HUES48 (cell line): ENCODE measurements at regions not wholly inside any gene's neighbourhood (a gene's known extent, or its start where the extent isn't known, plus 50 kb on each side); places are given as distances from the start of the nearest gene placed in this dataset.

Experiments
- H3K27ac ChIP-seq: one replicate; pipeline ENCODE4 v1.7.0; 2013; ENCODE audit warnings: low read depth, low read length, inconsistent platforms
- H3K27me3 ChIP-seq: 2 replicates; pipeline ENCODE4 v1.6.1; 2013; ENCODE audit warnings: mild to moderate bottlenecking, low read length; ENCODE audit not compliant: control insufficient read depth, insufficient read depth
- H3K36me3 ChIP-seq: 2 replicates; pipeline ENCODE4 v1.6.1; 2013; ENCODE audit warnings: low read length; ENCODE audit not compliant: control insufficient read depth, insufficient read depth
- H3K4me1 ChIP-seq: 2 replicates; pipeline ENCODE4 v1.6.1; 2013; ENCODE audit warnings: mild to moderate bottlenecking, low read length; ENCODE audit not compliant: control insufficient read depth, insufficient read depth
- H3K4me3 ChIP-seq: 2 replicates; pipeline ENCODE4 v1.5.1; 2013; ENCODE audit warnings: mild to moderate bottlenecking, low read depth, low read length
- H3K9ac ChIP-seq: 2 replicates; pipeline ENCODE4 v1.6.1; 2013; ENCODE audit warnings: mild to moderate bottlenecking, low read depth, low read length, moderate library complexity
- H3K9me3 ChIP-seq: 2 replicates; pipeline ENCODE4 v1.6.1; 2013; ENCODE audit warnings: low read length; ENCODE audit not compliant: control insufficient read depth, insufficient read depth

- Histone ChIP-seq H3K9me3 (no peaks in the 10 kb centered on the region), H3K27ac (no peak overlapping the region), H3K27me3 (no peaks in the 10 kb centered on the region), H3K36me3 (no peaks in the 10 kb centered on the region), H3K4me3 (no peak overlapping the region), H3K9ac (no peak overlapping the region), H3K4me1 (peaks cover 6% of the 10 kb centered on the region)
Observed at GRCh38 chr6:143594647-143595046, 83.1 kb upstream of the PHACTR2 start.

- H3K27ac ChIP-seq = no peak overlapping the region
- H3K27me3 ChIP-seq = no peaks in the 10 kb centered on the region
- H3K9ac ChIP-seq = no peak overlapping the region
- peaks cover 6% of the 10 kb centered on the region for H3K4me1 ChIP-seq
- H3K4me3 ChIP-seq = no peak overlapping the region
- no peaks in the 10 kb centered on the region for H3K36me3 ChIP-seq
- H3K9me3 ChIP-seq = no peaks in the 10 kb centered on the region
Observed at GRCh38 chr6:143592335-143592734, 80.8 kb upstream of the FUCA2 start.

GRCh38 chr6:143591441-143591840 lies 79.9 kb upstream of the FUCA2 start:
- H3K4me1 ChIP-seq = peaks cover 9% of the 10 kb centered on the region
- H3K27ac ChIP-seq = no peak overlapping the region
- H3K36me3 ChIP-seq = no peaks in the 10 kb centered on the region
- H3K27me3 ChIP-seq = no peaks in the 10 kb centered on the region
- no peaks in the 10 kb centered on the region for H3K9me3 ChIP-seq
- H3K9ac ChIP-seq = no peak overlapping the region
- H3K4me3 ChIP-seq = no peak overlapping the region

- Histone ChIP-seq H3K36me3 (no peaks in the 10 kb centered on the region), H3K4me3 (no peak overlapping the region), H3K27ac (no peak overlapping the region)
Observed at GRCh38 chr6:143589162-143589561, 77.6 kb upstream of the FUCA2 start.

GRCh38 chr6:143586557-143586956 lies 75.0 kb upstream of the FUCA2 start:
- H3K27me3 ChIP-seq = no peaks in the 10 kb centered on the region
- H3K9ac ChIP-seq = no peak overlapping the region
- no peaks in the 10 kb centered on the region for H3K36me3 ChIP-seq
- no peak overlapping the region for H3K27ac ChIP-seq
- H3K4me1 ChIP-seq = 0 out of 2 replicates have a peak, but pooled peaks cover 2% of the 10 kb centered on the region
- no peak overlapping the region for H3K4me3 ChIP-seq
- H3K9me3 ChIP-seq = no peaks in the 10 kb centered on the region

More at GRCh38 chr6:143589162-143589561, 77.6 kb upstream of the FUCA2 start:
- 0 out of 2 replicates have a peak, but pooled peaks cover 2% of the 10 kb centered on the region for H3K4me1 ChIP-seq
- H3K9me3 ChIP-seq = no peaks in the 10 kb centered on the region
- no peak overlapping the region for H3K9ac ChIP-seq
- no peaks in the 10 kb centered on the region for H3K27me3 ChIP-seq

GRCh38 chr6:143585716-143586115 lies 74.2 kb upstream of the FUCA2 start:
- no peak overlapping the region for H3K4me3 ChIP-seq
- no peaks in the 10 kb centered on the region for H3K36me3 ChIP-seq
- H3K27ac ChIP-seq = no peak overlapping the region
- H3K4me1 ChIP-seq = 0 out of 2 replicates have a peak, but pooled peaks cover 2% of the 10 kb centered on the region
- no peak overlapping the region for H3K9ac ChIP-seq
- H3K9me3 ChIP-seq = no peaks in the 10 kb centered on the region
- no peaks in the 10 kb centered on the region for H3K27me3 ChIP-seq

- Histone ChIP-seq H3K4me3 (no peak overlapping the region), H3K36me3 (no peaks in the 10 kb centered on the region)
Observed at GRCh38 chr6:143585241-143585640, 73.7 kb upstream of the FUCA2 start.

DNA sequence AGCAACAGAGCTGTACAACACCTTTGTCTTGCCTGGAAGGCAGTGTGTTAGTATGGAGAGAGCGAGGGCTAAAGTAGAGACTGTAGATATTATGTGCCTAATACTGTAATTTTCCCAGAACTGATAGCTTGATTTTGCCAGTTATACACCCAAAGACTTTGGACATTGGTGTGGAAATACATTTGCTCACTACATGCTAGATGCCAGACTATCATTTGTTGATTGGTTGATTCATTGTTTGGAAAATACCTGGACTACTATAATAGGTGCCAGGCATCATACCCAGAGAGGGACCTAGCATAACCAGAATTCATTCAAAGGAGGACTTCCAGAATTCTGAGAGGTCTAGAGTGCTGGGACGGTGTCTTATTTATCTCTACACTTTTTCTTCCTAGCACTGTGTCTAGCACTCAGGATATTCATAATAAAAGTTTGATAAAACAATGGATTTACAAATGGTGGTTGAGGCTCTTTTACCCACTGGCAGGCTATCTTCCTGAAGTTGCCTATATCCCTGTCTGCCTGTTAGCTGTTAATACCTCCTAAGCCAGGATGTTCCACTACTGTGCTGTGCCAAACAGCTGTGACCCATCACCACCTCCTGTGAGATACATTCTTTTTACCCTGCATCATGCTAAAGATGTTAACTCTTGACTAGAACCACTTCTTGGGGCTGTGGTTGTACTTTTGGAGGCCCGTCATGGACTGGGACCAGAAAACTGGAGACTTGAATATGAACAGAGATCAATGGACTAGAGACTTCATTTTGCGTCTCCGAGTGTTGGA lies 72.2 kb upstream of the FUCA2 start:
- no peak overlapping the region for H3K4me3 ChIP-seq
- H3K9me3 ChIP-seq = no peaks in the 10 kb centered on the region
- H3K27ac ChIP-seq = no peak overlapping the region
- no peaks in the 10 kb centered on the region for H3K27me3 ChIP-seq
- H3K4me1 ChIP-seq = 0 out of 2 replicates have a peak, but pooled peaks cover 2% of the 10 kb centered on the region
- no peaks in the 10 kb centered on the region for H3K36me3 ChIP-seq
- H3K9ac ChIP-seq = no peak overlapping the region

More at GRCh38 chr6:143585241-143585640, 73.7 kb upstream of the FUCA2 start:
- H3K9me3 ChIP-seq = no peaks in the 10 kb centered on the region
- H3K9ac ChIP-seq = no peak overlapping the region
- H3K27ac ChIP-seq = no peak overlapping the region
- no peaks in the 10 kb centered on the region for H3K27me3 ChIP-seq
- 0 out of 2 replicates have a peak, but pooled peaks cover 2% of the 10 kb centered on the region for H3K4me1 ChIP-seq

- Histone ChIP-seq H3K27ac (no peak overlapping the region), H3K36me3 (no peaks in the 10 kb centered on the region), H3K4me1 (peaks cover 7% of the 10 kb centered on the region; the same call in 1 of the 2 replicates), H3K4me3 (no peak overlapping the region), H3K27me3 (no peaks in the 10 kb centered on the region), H3K9me3 (no peaks in the 10 kb centered on the region), H3K9ac (no peak overlapping the region)
Observed at GRCh38 chr6:143581835-143582480, 70.4 kb upstream of the FUCA2 start.

DNA sequence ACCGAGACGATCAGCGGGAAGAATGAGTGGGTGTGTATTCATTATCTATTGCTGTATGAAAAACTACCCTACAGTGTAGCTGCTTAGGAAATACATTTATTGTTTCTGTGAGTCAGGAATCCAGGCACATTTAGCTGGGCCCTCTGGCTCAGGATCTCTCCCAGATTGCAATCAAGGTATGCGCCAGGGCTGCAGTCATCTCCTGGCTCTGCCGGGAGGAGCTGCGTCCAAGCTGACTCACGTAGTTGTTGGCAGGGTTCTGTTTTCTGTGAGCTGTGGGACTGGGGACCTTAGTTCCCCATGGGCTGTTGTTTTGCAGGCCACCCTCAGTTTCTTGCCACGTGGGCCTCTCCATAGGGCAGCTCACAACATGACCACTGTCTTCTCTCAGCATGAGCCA lies 68.2 kb upstream of the FUCA2 start:
- Histone ChIP-seq H3K9me3 (no peaks in the 10 kb centered on the region), H3K27ac (no peak overlapping the region), H3K36me3 (no peaks in the 10 kb centered on the region), H3K27me3 (no peaks in the 10 kb centered on the region), H3K4me1 (peaks cover 9% of the 10 kb centered on the region), H3K4me3 (no peak overlapping the region), H3K9ac (no peak overlapping the region)

DNA sequence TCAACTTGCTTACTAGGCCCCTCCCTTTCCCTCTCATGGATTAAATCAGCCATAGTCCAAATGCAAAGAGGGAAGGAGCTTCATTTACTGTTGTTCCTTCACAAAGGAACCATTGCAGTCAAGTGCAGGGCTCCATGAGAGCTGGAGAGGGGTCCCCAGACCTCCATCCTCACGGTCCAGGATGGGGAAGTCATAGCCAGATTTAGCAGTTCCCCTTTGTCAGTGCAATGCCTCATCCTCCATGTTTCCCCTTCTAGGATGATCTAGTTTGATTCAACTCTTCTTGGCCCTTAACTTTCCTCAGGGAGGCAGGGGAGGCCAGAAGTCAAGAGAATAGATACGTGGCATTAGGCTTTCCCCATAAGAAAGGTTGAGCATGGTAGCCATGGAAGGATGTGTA lies 66.5 kb upstream of the FUCA2 start:
- no peaks in the 10 kb centered on the region for H3K9me3 ChIP-seq
- H3K4me1 ChIP-seq = peaks cover 9% of the 10 kb centered on the region
- no peak overlapping the region for H3K4me3 ChIP-seq
- H3K27me3 ChIP-seq = no peaks in the 10 kb centered on the region
- H3K36me3 ChIP-seq = no peaks in the 10 kb centered on the region
- no peak overlapping the region for H3K27ac ChIP-seq
- no peak overlapping the region for H3K9ac ChIP-seq
